ENCODE measurements at regions not wholly inside any gene's neighbourhood (a gene's known extent, or its start where the extent isn't known, plus 50 kb on each side); places are given as distances from the start of the nearest gene placed in this dataset.
"Not testable (repeated sequence)": the region's sequence is repeated elsewhere in the genome, so short reads cannot be mapped to it uniquely, and the experiment has no call there.

DNA sequence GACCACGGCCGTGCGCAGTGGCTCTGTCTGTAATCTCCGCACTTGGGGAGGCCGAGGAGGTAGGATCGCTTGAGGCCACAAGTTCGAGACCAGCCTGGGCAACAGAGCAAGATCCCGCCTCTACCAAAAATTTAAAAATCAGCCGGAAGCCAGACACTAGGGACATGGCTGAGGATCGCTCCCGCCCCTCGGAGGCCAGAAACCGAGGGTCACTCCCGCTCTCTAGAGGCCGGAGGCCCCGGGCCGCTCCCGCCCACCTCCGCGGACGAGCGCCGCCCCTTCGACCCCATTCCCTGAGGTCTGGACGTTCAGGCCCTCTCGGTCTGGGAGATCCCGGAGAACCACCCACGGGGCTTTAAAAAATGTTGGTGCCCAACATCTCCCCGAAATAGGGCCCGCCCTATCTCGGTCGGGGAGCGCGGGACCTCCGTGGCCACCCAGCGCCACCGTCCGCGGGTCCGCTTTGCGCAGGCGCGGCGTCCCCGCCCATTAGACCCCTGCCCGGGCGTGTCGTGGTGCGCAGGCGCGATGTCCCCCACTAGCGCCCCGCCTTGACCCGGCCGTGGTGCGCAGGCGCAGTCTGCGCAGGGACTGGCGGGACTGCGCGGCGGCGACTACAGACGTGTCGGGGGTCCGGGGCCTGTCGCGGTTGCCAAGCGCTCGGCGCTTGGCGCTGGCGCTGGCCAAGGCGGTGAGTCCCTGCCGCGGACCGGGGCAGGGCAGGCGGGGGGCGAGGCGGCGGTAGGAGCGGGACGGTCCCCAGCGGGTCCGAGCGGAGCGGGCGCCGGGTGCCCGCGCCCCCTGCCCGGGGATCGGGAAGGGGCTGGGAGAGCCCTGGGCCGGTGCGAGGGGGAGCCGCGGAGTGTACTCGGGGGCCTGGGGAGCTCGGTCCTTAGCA lies 63.1 kb upstream of the MUC20 start (continued):
- peak; percentile 64 for TF ChIP-seq POLR2G (IDR thresholded peaks at IDR 0.05; ENCODE audit: low read depth, low read length)
- peak; percentile 81 for TF ChIP-seq PHF8 (CRISPR knock-in tag; IDR thresholded peaks at IDR 0.05)
- peak; percentile 41; the same call in 1 of the 2 replicates for TF ChIP-seq YEATS4 (CRISPR knock-in tag; IDR thresholded peaks at IDR 0.05; ENCODE audit: borderline replicate concordance)
- TF ChIP-seq, protein P1, sequence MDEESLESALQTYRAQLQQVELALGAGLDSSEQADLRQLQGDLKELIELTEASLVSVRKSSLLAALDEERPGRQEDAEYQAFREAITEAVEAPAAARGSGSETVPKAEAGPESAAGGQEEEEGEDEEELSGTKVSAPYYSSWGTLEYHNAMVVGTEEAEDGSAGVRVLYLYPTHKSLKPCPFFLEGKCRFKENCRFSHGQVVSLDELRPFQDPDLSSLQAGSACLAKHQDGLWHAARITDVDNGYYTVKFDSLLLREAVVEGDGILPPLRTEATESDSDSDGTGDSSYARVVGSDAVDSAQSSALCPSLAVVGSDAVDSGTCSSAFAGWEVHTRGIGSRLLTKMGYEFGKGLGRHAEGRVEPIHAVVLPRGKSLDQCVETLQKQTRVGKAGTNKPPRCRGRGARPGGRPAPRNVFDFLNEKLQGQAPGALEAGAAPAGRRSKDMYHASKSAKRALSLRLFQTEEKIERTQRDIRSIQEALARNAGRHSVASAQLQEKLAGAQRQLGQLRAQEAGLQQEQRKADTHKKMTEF (CRISPR knock-in tag; IDR thresholded peaks at IDR 0.05), result peak; percentile 41; the same call in 1 of the 2 replicates

DNA sequence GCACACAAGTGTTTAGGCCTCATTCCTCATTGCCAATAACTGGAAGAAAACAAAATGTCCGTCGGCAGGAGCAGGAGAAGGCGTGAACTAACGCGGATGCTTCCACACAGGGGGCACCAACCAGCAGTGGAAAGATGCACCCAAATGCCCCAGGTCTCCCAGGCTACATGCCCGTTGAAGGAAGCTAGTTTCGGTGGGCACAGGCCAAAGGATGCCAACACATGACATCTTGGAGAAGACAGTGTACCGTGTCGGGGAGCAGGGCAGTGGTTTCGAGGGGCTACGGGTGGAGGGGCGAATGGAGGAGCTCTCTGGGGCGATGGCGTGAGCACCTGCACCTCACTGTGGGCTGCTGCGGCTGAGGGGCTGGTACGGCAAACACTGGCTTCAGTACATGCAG lies 64.7 kb upstream of the MUC20 start:
- H3K9me3 ChIP-seq (ENCODE audit: low read length); FAIRE-seq; H3K4me3 ChIP-seq (replicated peaks in 1 of 3; ENCODE audit: insufficient read depth in 1 of 3, low read depth in 2 of 3, low read length in 3 of 3); POLR2A ChIA-PET; H2AFZ ChIP-seq (ENCODE audit: low read length); CTCF ChIA-PET (ENCODE audit: low intra/inter-chr PET ratio, low total read pairs); in situ Hi-C loops (cut with HindIII; ENCODE audit: extremely low pct_ligation_motif_present, low pct_unique_long_range_greater_than_20kb); H3K27me3 ChIP-seq (ENCODE audit: control insufficient read depth in 1 of 2, insufficient read depth in 2 of 2, low read length in 2 of 2); DNase-seq (ENCODE audit: low spot score); H3K79me2 ChIP-seq (ENCODE audit: insufficient read depth, low read length); H3K9ac ChIP-seq (ENCODE audit: insufficient read depth, low read depth, low read length); H4K20me1 ChIP-seq (ENCODE audit: insufficient read depth, low read length); intact Hi-C loops (cut with micrococcal nuclease; ENCODE audit: unreplicated experiment); H3K4me2 ChIP-seq (ENCODE audit: low read depth, low read length); BruUV-seq (replicated peaks); H3K27ac ChIP-seq (ENCODE audit: extremely low read length, insufficient read depth, low read length); ATAC-seq; H3K4me1 ChIP-seq (ENCODE audit: insufficient read depth, low read length); H3K36me3 ChIP-seq (replicated peaks in 1 of 2; ENCODE audit: control insufficient read depth in 1 of 2, insufficient read depth in 2 of 2, low read length in 2 of 2): not testable (repeated sequence)
- 89% methylated on average over 11 of the region's 16 CpGs for WGBS (ENCODE audit: low lambda C conversion rate)

DNA sequence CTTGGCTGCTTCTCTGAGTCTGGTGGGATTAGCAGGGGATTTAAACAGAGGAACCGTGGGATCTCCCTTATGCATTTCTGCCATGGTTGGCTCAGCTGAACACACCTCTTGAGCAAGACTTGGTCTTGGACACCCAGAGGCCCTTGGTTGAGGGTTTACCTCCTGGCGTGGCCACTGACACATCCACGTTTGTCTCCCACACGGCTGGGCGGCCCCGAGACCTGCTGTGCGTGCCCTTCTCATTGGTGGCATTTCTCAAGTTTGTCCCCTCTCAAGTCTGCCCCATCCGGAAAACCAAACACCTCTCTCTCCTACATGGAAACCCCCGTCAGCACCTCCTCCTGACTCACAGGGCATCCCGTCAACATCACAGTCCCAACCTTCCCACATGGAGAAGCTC lies 66.0 kb upstream of the MUC20 start:
- H2AFZ ChIP-seq (ENCODE audit: low read length); ATAC-seq; BruUV-seq (replicated peaks); H3K9me3 ChIP-seq (ENCODE audit: low read length); POLR2A ChIA-PET; in situ Hi-C loops (cut with HindIII; ENCODE audit: extremely low pct_ligation_motif_present, low pct_unique_long_range_greater_than_20kb); CTCF ChIA-PET (ENCODE audit: low intra/inter-chr PET ratio, low total read pairs); FAIRE-seq; H3K9ac ChIP-seq (ENCODE audit: insufficient read depth, low read depth, low read length); H3K79me2 ChIP-seq (ENCODE audit: insufficient read depth, low read length); H4K20me1 ChIP-seq (ENCODE audit: insufficient read depth, low read length); H3K4me2 ChIP-seq (ENCODE audit: low read depth, low read length); H3K36me3 ChIP-seq (replicated peaks in 1 of 2; ENCODE audit: control insufficient read depth in 1 of 2, insufficient read depth in 2 of 2, low read length in 2 of 2); H3K27ac ChIP-seq (ENCODE audit: extremely low read length, insufficient read depth, low read length); H3K4me3 ChIP-seq (replicated peaks in 1 of 3; ENCODE audit: insufficient read depth in 1 of 3, low read depth in 2 of 3, low read length in 3 of 3); H3K27me3 ChIP-seq (ENCODE audit: control insufficient read depth in 1 of 2, insufficient read depth in 2 of 2, low read length in 2 of 2); DNase-seq (ENCODE audit: low spot score); H3K4me1 ChIP-seq (ENCODE audit: insufficient read depth, low read length); intact Hi-C loops (cut with micrococcal nuclease; ENCODE audit: unreplicated experiment): not testable (repeated sequence)
- WGBS (ENCODE audit: low lambda C conversion rate), result 85% methylated on average over 3 of the region's 10 CpGs

DNA sequence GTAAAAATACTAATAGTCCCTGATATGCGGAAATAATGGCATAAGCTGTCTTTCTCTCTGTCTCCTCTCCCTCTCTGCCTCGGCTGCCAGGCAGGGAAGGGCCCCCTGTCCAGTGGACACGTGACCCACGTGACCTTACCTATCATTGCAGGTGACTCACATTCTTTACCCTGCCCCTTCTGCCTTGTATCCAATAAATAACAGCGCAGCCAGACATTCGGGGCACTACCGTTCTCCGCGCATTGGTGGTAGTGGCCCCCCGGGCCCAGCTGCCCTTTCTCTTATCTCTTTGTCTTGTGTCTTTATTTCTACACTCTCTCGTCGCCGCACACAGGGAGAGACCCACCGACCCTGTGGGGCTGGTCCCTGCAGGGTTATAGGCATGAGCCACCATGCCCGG lies 66.6 kb upstream of the MUC20 start:
- H3K36me3 ChIP-seq (replicated peaks in 1 of 2; ENCODE audit: control insufficient read depth in 1 of 2, insufficient read depth in 2 of 2, low read length in 2 of 2); H3K9ac ChIP-seq (ENCODE audit: insufficient read depth, low read depth, low read length); H3K27ac ChIP-seq (ENCODE audit: extremely low read length, insufficient read depth, low read length); H3K27me3 ChIP-seq (ENCODE audit: control insufficient read depth in 1 of 2, insufficient read depth in 2 of 2, low read length in 2 of 2); intact Hi-C loops (cut with micrococcal nuclease; ENCODE audit: unreplicated experiment); H3K4me1 ChIP-seq (ENCODE audit: insufficient read depth, low read length); H4K20me1 ChIP-seq (ENCODE audit: insufficient read depth, low read length); FAIRE-seq; H3K4me2 ChIP-seq (ENCODE audit: low read depth, low read length); H3K9me3 ChIP-seq (ENCODE audit: low read length); H3K79me2 ChIP-seq (ENCODE audit: insufficient read depth, low read length); DNase-seq (ENCODE audit: low spot score); POLR2A ChIA-PET; BruUV-seq (replicated peaks); CTCF ChIA-PET (ENCODE audit: low intra/inter-chr PET ratio, low total read pairs); H2AFZ ChIP-seq (ENCODE audit: low read length); ATAC-seq; H3K4me3 ChIP-seq (replicated peaks in 1 of 3; ENCODE audit: insufficient read depth in 1 of 3, low read depth in 2 of 3, low read length in 3 of 3); in situ Hi-C loops (cut with HindIII; ENCODE audit: extremely low pct_ligation_motif_present, low pct_unique_long_range_greater_than_20kb): not testable (repeated sequence)
- WGBS (ENCODE audit: low lambda C conversion rate), result 73% methylated on average over 13 of the region's 15 CpGs
